K562 (cell line): ENCODE measurements at regions not wholly inside any gene's neighbourhood (a gene's known extent, or its start where the extent isn't known, plus 50 kb on each side); places are given as distances from the start of the nearest gene placed in this dataset.
"Not testable (repeated sequence)": the region's sequence is repeated elsewhere in the genome, so short reads cannot be mapped to it uniquely, and the experiment has no call there.

Experiments used
- ATAC-seq: fragments of 200-7000 bp; cut with Tn5 transposase; 3 replicates; pipeline ENCODE4 v1.9.1; 2020; ENCODE audit warnings: moderate library complexity
- BruUV-seq: library from RNA; stranded (reverse); fragments of 400-500 nt; replicated peaks from 2 replicates; lab custom pipeline; 2021; lab: Mats Ljungman, UMichigan
- CTCF ChIA-PET: fragments of 300-600 bp; formaldehyde crosslinking; extraction: SDS; loops from one replicate; lab custom pipeline; 2021; ENCODE audit warnings: low intra/inter-chr PET ratio; lab: Yijun Ruan, JAX
- POLR2A ChIA-PET: fragments of 300-600, 350-650 bp; sonication (Branson Sonifier 250); formaldehyde crosslinking; extraction: SDS; loops from one replicate; lab custom pipeline; 2021; ENCODE audit warnings: antibody characterized with exemption, inconsistent platforms; lab: Yijun Ruan, JAX
- DNase-seq, 4 experiments: peaks; one replicate each; pipeline versions ENCODE4 v3.0.0 to v3.0.0-alpha.2; 2011 to 2018; ENCODE audit warnings: low spot score in 3 of 4, mixed read lengths in 3 of 4; ENCODE audit errors: extremely low read depth in 1 of 4
- FAIRE-seq: peaks from 2 replicates; lab custom pipeline; 2011; peaks lifted over from hg19 to GRCh38; lab: Jason Lieb, UNC
- H2AFZ ChIP-seq: 2 replicates; pipeline ENCODE4 v1.6.0; 2011; ENCODE audit warnings: low read depth, low read length, control low read depth, inconsistent platforms
- H3K27ac ChIP-seq: fragments of 200-600 bp; 3 replicates; pipeline ENCODE4 v1.8.0; 2011; ENCODE audit warnings: low read depth, mild to moderate bottlenecking, control low read depth, inconsistent platforms, low read length, moderate library complexity, mixed read lengths; ENCODE audit errors: extremely low read depth
- H3K27me3 ChIP-seq, 2 experiments: fragments of 300-600 bp in 1 of 2; 2 replicates in 1 of 2; 3 replicates in 1 of 2; pipeline versions ENCODE4 v1.6.0 to v1.8.0; 2011; ENCODE audit warnings: inconsistent platforms in 2 of 2, low read length in 2 of 2, mild to moderate bottlenecking in 1 of 2, mixed read lengths in 1 of 2, moderate library complexity in 1 of 2; ENCODE audit not compliant: control insufficient read depth in 2 of 2, insufficient read depth in 2 of 2
- H3K36me3 ChIP-seq: fragments of 300-600 bp; 3 replicates; pipeline ENCODE4 v1.8.0; 2011; ENCODE audit warnings: mild to moderate bottlenecking, low read length, inconsistent platforms; ENCODE audit not compliant: control insufficient read depth, insufficient read depth
- H3K4me1 ChIP-seq, 2 experiments: fragments of 200-600 bp in 1 of 2; replicated peaks in 1 of 2; 2 replicates in 1 of 2; 3 replicates in 1 of 2; pipeline versions ENCODE4 v1.5.1 to v1.8.0; 2011; ENCODE audit warnings: inconsistent platforms in 2 of 2, low read length in 2 of 2, mild to moderate bottlenecking in 1 of 2, mixed read lengths in 1 of 2, moderate library complexity in 1 of 2; ENCODE audit not compliant: control insufficient read depth in 2 of 2, insufficient read depth in 2 of 2
- H3K4me2 ChIP-seq: 2 replicates; pipeline ENCODE4 v1.6.1; 2011; ENCODE audit warnings: low read length, control low read depth, inconsistent platforms, mixed read lengths; ENCODE audit not compliant: insufficient read depth
- H3K4me3 ChIP-seq: fragments of 200-600 bp; sonication (generic), shearing (Covaris generic); 2 replicates; pipeline ENCODE4 v1.5.1; 2016; ENCODE audit warnings: control low read depth, inconsistent platforms
- H3K79me2 ChIP-seq: fragments of 200-600 bp; 3 replicates; pipeline ENCODE4 v1.8.0; 2011; ENCODE audit warnings: low read length, inconsistent platforms; ENCODE audit not compliant: control insufficient read depth, insufficient read depth
- H3K9ac ChIP-seq, 2 experiments: 2 replicates each; pipeline versions ENCODE4 v1.6.0 to v1.6.1; 2011; ENCODE audit warnings: low read depth in 2 of 2, low read length in 2 of 2, control low read depth in 1 of 2, inconsistent platforms in 1 of 2, mild to moderate bottlenecking in 1 of 2, mixed read lengths in 1 of 2; ENCODE audit not compliant: insufficient read depth in 1 of 2
- H3K9me1 ChIP-seq: one replicate; pipeline ENCODE4 v1.6.0; 2011; ENCODE audit warnings: inconsistent platforms, mild to moderate bottlenecking, low read length, moderate library complexity; ENCODE audit not compliant: control insufficient read depth, insufficient read depth
- H3K9me3 ChIP-seq: replicated peaks from 2 replicates; pipeline ENCODE4 v1.5.1; 2011; ENCODE audit warnings: low read depth, low read length, inconsistent platforms; ENCODE audit not compliant: control insufficient read depth, insufficient read depth
- H4K20me1 ChIP-seq: replicated peaks from 2 replicates; pipeline ENCODE4 v1.6.1; 2011; ENCODE audit warnings: low read length, inconsistent platforms, mixed read lengths; ENCODE audit not compliant: control insufficient read depth, insufficient read depth
- WGBS: fragments of 100-300 bp; shearing (Covaris generic); methylation state at CpG from one replicate; pipeline ENCODE4 v1.1.6; 2016; ENCODE audit warnings: low coverage, mixed read lengths; ENCODE audit not compliant: insufficient coverage; ENCODE audit errors: missing lambda C conversion rate; 5-methylcytosine and 5-hydroxymethylcytosine counted together
- in situ Hi-C: fragments of 300-500 bp; cut with MboI; formaldehyde crosslinking; loops from 4 replicates; pipeline ENCODE4 v1.15.0; 2018; ENCODE audit warnings: inconsistent platforms, mixed read lengths
- intact Hi-C: fragments of 100-400 bp; cut with micrococcal nuclease; formaldehyde crosslinking; loops from 2 replicates; pipeline ENCODE4 v1.14.2; 2022
- TF ChIP-seq, protein P1 (sequence below): IDR thresholded peaks from 2 replicates; pipeline ENCODE4 v1.6.1; 2016; ENCODE audit warnings: missing genetic modification characterization, missing compliant biosample characterization
- TF ChIP-seq, protein P2 (sequence below): fragments of 250-450 bp; sonication (Bioruptor Pico); IDR thresholded peaks from 2 replicates; pipeline ENCODE4 v1.6.1; 2021; ENCODE audit warnings: mild to moderate bottlenecking

DNA sequence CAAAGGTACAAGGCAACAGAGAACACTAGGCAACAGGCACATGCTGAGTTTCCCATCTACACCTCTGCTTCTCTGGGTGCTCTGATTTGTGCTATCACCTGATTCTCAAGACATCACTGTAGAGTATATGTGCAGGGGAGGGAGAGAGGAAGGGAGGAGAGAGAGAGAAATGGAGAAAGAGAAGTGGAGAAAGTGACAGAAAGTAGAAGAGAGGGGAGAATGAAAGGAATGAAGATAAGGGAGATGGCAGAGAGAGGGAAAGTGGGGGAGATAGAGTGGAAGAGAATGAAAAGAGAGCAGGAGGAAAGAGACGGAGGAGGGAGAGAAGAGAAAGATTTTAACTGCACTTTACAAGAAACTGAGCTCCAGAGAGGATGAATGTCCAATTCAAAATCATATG is 340.7 kb upstream of the CDH5 start:
- Histone ChIP-seq H3K36me3 (no peaks in the 10 kb centered on the region), H3K79me2 (no peaks in the 10 kb centered on the region), H3K9me3 (no peaks in the 10 kb centered on the region), H3K9me1 (no peaks in the 10 kb centered on the region), H3K4me2 (no peak overlapping the region), H2AFZ (no peak overlapping the region), H4K20me1 (no peaks in the 10 kb centered on the region), H3K4me3 (no peak overlapping the region), H3K27ac (no peak overlapping the region), H3K27me3 (no peaks in the 10 kb centered on the region), H3K9ac (no peak overlapping the region), H3K4me1 (no peaks in the 10 kb centered on the region)
- 0% methylated on average over 1 of the region's 1 CpG for WGBS
- ATAC-seq: no peak
- intact Hi-C loops: no loop called here
- TF ChIP-seq, protein P1, sequence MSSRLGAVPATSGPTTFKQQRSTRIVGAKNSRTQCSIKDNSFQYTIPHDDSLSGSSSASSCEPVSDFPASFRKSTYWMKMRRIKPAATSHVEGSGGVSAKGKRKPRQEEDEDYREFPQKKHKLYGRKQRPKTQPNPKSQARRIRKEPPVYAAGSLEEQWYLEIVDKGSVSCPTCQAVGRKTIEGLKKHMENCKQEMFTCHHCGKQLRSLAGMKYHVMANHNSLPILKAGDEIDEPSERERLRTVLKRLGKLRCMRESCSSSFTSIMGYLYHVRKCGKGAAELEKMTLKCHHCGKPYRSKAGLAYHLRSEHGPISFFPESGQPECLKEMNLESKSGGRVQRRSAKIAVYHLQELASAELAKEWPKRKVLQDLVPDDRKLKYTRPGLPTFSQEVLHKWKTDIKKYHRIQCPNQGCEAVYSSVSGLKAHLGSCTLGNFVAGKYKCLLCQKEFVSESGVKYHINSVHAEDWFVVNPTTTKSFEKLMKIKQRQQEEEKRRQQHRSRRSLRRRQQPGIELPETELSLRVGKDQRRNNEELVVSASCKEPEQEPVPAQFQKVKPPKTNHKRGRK (tag): peak; percentile 66
- TF ChIP-seq, protein P2, sequence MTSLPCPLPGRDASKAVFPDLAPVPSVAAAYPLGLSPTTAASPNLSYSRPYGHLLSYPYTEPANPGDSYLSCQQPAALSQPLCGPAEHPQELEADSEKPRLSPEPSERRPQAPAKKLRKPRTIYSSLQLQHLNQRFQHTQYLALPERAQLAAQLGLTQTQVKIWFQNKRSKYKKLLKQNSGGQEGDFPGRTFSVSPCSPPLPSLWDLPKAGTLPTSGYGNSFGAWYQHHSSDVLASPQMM (CRISPR knock-in tag): no peak
- in situ Hi-C loops: no loop called here
- no peak for DNase-seq
- no peak for FAIRE-seq
- CTCF ChIA-PET: no interaction called here
- BruUV-seq: no TSS peak
- POLR2A ChIA-PET: no interaction called here

DNA sequence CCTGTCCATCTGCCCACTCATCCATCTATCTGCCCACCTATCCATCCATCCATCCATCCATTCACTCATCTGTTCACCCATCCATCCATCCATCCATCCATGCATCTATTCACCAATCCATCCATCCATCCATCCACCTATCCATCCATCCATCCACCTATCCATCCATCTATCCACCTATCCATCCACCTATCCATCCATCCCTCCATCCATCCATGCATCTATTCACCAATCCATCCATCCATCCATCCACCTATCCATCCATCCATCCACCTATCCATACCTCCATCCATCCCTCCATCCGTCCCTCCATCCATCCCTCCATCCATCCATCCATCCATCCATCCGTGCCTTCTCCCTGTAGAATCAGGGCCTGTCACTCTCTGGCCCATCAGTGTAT is 341.9 kb upstream of the CDH5 start:
- 0% methylated on average over 2 of the region's 2 CpGs for WGBS
- H3K4me1 ChIP-seq, H2AFZ ChIP-seq, H3K79me2 ChIP-seq, H3K9me1 ChIP-seq, H3K4me3 ChIP-seq, H3K36me3 ChIP-seq, H3K27me3 ChIP-seq, H4K20me1 ChIP-seq, intact Hi-C loops, ATAC-seq, H3K9ac ChIP-seq, H3K9me3 ChIP-seq, in situ Hi-C loops, H3K27ac ChIP-seq, CTCF ChIA-PET, DNase-seq, FAIRE-seq, H3K4me2 ChIP-seq, BruUV-seq, POLR2A ChIA-PET: not testable (repeated sequence)
